ENCODE measurements at regions not wholly inside any gene's neighbourhood (a gene's known extent, or its start where the extent isn't known, plus 50 kb on each side); places are given as distances from the start of the nearest gene placed in this dataset.

- ChIA-PET POLR2A (no interaction called here), RAD21 (ENCODE audit: unreplicated experiment) (no interaction called here), CTCF (no interaction called here), SMC1A (ENCODE audit: uncharacterized antibody, unreplicated experiment) (no interaction called here)
- no TSS peak for BruUV-seq (replicated peaks)
- in situ Hi-C loops (cut with MboI): no loop called here
- H3K4me2 ChIP-seq (ENCODE audit: control insufficient read depth, insufficient read depth): no peak overlapping the region
- intact Hi-C loops (cut with micrococcal nuclease; ENCODE audit: unreplicated experiment): no loop called here
- no peak for ATAC-seq
- no peaks in the 10 kb centered on the region for H4K20me1 ChIP-seq (ENCODE audit: control insufficient read depth, insufficient read depth)
- no peak for FAIRE-seq
- DNase-seq (ENCODE audit: low read depth, low spot score): no peak
- H3K36me3 ChIP-seq (ENCODE audit: control insufficient read depth in 2 of 2, insufficient read depth in 2 of 2, low read length in 1 of 2): no peaks in the 10 kb centered on the region
- no peaks in the 10 kb centered on the region for H3K9me3 ChIP-seq (replicated peaks; ENCODE audit: control insufficient read depth, insufficient read depth, low read length)
- no peaks in the 10 kb centered on the region for H3K27me3 ChIP-seq (replicated peaks in 1 of 2; ENCODE audit: control insufficient read depth in 2 of 2, insufficient read depth in 2 of 2, low read length in 1 of 2)
- no peak overlapping the region for H2AFZ ChIP-seq (ENCODE audit: control insufficient read depth, low read depth, low read length)
- no peak overlapping the region for H3K4me3 ChIP-seq
- H3K4me1 ChIP-seq (ENCODE audit: control insufficient read depth, insufficient read depth, low read length): no peaks in the 10 kb centered on the region
- no peak overlapping the region for H3K9ac ChIP-seq (ENCODE audit: control insufficient read depth, insufficient read depth, low read length)
- no peak overlapping the region for H3K27ac ChIP-seq (ENCODE audit: control insufficient read depth, insufficient read depth)
- no peaks in the 10 kb centered on the region for H3K79me2 ChIP-seq (ENCODE audit: control insufficient read depth, insufficient read depth, low read length)
- WGBS (ENCODE audit: insufficient coverage, insufficient replicate concordance, low lambda C conversion rate, missing lambda C conversion rate): 0% methylated on average over 1 of the region's 1 CpG
- TF ChIP-seq MTA3 (IDR thresholded peaks at IDR 0.05; ENCODE audit: borderline replicate concordance, low read length): no peak
- no peak for TF ChIP-seq CBX5 (IDR thresholded peaks at IDR 0.05; ENCODE audit: low read depth)
- TF ChIP-seq, protein P1, sequence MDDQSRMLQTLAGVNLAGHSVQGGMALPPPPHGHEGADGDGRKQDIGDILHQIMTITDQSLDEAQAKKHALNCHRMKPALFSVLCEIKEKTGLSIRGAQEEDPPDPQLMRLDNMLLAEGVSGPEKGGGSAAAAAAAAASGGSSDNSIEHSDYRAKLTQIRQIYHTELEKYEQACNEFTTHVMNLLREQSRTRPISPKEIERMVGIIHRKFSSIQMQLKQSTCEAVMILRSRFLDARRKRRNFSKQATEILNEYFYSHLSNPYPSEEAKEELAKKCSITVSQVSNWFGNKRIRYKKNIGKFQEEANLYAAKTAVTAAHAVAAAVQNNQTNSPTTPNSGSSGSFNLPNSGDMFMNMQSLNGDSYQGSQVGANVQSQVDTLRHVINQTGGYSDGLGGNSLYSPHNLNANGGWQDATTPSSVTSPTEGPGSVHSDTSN (IDR thresholded peaks at IDR 0.05; ENCODE audit: insufficient replicate concordance, low read depth, low read length): no peak
- no peak for TF ChIP-seq CREB1 (IDR thresholded peaks at IDR 0.05; ENCODE audit: low read depth)
- no peak for TF ChIP-seq IKZF2 (IDR thresholded peaks at IDR 0.05)
- no peak for TF ChIP-seq CBX3 (IDR thresholded peaks at IDR 0.05; ENCODE audit: borderline replicate concordance, low read depth)
- TF ChIP-seq MXI1 (IDR thresholded peaks at IDR 0.05; ENCODE audit: low read depth, low read length): no peak
- no peak for TF ChIP-seq NFYB (IDR thresholded peaks at IDR 0.05; ENCODE audit: insufficient read depth, low read depth, low read length)
- TF ChIP-seq RCOR1 (conservative IDR thresholded peaks at IDR 0.05; ENCODE audit: low read depth, low read length): no peak
- TF ChIP-seq PKNOX1 (IDR thresholded peaks at IDR 0.05): no peak
- no peak for TF ChIP-seq BCLAF1 (IDR thresholded peaks at IDR 0.05)
- TF ChIP-seq CBFB (IDR thresholded peaks at IDR 0.05; ENCODE audit: low read depth): no peak
- TF ChIP-seq SMAD1 (IDR thresholded peaks at IDR 0.05; ENCODE audit: low read depth, partially characterized antibody): no peak
- no peak for TF ChIP-seq RAD51 (IDR thresholded peaks at IDR 0.05)
- TF ChIP-seq, protein P2, sequence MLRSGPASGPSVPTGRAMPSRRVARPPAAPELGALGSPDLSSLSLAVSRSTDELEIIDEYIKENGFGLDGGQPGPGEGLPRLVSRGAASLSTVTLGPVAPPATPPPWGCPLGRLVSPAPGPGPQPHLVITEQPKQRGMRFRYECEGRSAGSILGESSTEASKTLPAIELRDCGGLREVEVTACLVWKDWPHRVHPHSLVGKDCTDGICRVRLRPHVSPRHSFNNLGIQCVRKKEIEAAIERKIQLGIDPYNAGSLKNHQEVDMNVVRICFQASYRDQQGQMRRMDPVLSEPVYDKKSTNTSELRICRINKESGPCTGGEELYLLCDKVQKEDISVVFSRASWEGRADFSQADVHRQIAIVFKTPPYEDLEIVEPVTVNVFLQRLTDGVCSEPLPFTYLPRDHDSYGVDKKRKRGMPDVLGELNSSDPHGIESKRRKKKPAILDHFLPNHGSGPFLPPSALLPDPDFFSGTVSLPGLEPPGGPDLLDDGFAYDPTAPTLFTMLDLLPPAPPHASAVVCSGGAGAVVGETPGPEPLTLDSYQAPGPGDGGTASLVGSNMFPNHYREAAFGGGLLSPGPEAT (IDR thresholded peaks at IDR 0.05; ENCODE audit: low read depth): no peak
- TF ChIP-seq TARDBP (IDR thresholded peaks at IDR 0.05; ENCODE audit: borderline replicate concordance): no peak
Measured at GRCh38 chr9:81369121-81369520, 320.2 kb downstream of the TLE1 start.

Data from GM12878 (cell line).